Activated CD4-positive, alpha-beta T cell treated with anti-CD3 and anti-CD28 coated beads, Interleukin-2, amount 50 U/mL, for 16 hours (primary cell): ENCODE measurements at regions not wholly inside any gene's neighbourhood (a gene's known extent, or its start where the extent isn't known, plus 50 kb on each side); places are given as distances from the start of the nearest gene placed in this dataset.

Source experiments
- DNase-seq: peaks from one replicate; pipeline ENCODE4 v3.0.0-alpha.2; 2020

DNA sequence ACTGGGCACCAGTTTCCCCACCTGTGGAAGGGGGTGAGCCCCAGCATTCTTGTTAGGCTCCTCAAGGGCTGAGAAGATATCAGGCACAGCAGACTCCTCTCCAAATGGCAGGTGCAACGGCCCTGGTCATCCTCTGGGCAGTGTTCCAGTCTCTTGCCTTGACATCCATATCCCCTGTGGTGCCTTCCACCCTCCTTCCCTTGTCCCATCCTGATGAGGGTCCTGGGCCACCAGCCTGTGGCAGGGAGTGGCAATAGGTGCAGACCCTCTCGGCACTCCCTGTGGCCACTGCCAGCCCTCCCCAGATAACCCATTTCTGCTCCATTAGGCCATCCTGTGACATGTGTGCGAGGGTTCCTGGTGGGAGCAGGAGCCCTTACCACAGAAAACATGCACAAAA lies 78.8 kb upstream of the NECTIN1 start:
- no peak for DNase-seq

GRCh38 chr11:119807402-119807801 lies 78.4 kb upstream of the NECTIN1 start:
- DNase-seq, result no peak

DNA sequence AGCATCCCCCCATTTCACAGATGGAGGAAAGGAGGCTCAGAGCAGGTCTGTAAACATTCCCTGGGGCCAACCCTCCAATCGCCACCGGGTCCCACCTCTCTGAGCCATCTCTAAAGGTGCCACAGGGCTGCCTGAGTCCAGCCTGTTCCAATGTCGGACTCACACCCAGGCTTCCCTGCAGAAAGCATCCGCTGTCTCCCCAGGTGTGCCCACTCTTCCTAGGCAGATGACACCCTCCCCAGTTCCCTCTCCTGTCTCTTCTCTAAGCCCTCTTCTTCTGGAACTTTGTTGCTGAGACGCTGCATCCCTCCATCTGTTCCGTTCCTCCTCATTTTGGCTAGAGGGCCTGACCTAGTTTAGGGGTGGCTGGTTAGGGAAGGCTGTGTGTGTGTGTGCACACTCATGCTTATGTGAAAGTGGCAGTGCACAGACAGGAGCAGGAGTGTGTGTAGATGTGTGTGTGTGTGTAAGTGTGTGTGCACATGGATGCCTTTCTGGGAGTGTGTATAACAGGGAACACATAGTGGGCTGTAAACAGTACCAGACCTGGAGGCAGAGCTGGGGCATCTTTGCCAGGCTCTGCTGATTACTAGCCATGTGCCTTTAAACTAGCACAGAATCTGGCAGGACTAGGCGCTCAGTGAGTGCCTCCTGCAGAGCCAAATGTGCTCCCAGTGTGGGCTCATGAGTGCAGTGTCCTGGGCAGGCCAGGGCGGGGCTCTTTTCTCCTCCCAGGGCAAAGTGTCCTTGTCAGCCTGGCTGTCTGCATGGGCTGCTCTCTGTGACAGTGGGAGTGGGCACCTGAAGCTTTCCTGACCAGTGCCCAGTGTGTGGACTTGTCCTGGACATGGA lies 77.3 kb upstream of the NECTIN1 start:
- no peak for DNase-seq

DNA sequence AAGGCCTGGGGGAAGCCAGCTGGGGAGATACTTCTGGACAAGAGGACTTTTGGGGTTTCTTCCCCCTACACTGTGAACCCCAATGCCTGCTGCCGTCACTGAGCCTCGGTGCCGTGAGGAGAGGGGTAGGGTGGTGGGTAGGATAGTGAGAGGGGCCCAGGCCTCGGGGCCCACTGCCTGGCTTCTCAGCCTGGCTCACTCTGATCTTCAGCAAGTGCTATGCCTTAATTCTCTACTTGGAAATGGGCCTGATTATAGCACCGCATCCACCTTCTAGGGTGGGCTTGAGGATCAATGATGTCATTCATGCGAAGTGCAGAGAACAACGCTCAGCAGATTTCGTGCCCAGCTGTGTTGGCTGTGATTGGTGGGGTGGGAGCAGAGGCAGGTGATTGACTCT lies 76.7 kb upstream of the NECTIN1 start:
- DNase-seq, result no peak

- no peak for DNase-seq
Observed at GRCh38 chr11:119804698-119805097, 75.7 kb upstream of the NECTIN1 start.

DNA sequence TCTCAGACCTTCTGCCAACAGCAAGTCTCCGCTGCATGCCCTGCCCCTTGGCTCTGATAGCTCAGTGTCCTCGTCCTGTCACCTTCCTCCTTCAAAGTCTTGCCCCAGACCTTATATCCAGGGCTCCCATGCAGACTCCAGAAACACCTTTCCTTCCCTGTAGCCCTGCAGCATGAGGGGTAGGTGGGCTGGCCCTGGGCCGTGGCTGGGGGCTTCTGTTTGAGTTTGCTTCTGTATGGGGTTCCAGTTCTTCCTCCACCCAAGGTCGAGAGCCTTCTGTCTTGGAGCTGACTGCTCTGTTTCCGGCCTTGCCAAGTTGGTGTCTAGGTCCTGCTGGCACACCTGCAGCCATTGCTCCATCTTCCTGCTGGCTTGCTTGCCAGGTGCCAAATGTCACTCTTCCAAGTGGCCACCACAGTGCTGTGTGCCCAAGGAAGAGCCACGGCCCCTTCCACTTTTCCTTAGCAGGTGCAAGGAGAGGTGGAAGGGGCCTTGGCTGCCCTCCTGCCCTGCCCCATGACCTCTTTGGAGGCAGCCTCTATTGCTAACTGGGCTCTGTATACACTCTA lies 74.8 kb upstream of the NECTIN1 start:
- no peak for DNase-seq

DNA sequence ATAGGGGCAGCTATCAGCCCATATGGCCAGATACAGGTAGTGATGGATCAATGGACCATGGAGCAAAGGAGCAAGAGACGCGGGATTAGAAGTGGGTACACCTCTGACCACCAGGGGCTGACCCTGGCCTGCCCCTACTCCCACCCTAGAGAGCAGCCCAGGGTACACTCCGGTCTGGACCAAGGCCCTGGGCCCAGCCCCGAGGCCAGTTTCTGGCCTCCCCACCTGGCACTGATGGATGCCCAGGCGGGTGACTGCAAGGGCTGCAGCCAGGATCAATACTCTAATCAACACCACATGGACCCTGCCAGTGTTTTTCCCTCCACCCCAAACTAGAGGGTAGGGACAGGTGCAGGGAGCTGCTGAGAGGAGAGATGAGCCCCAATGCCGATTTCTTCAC lies 74.1 kb upstream of the NECTIN1 start:
- DNase-seq, result no peak

DNA sequence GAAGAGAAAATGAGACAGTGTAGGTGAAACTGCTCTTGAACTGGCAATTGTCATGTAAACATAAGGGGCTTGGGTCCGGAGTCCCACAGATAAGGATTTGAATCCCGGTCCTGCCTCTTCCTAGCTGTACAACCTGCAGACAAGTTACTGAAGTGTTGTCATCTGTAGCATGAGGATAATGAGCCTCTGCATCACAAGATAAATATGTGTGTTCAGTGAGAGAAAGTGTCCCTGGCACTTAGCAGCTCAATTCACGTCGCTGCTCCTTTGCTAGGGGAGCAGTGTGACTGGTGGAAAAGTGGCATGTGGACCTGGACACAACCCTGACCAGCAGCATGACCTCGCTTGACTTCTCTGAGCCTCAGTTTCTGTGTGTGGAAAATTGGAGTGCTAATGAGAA lies 73.7 kb upstream of the NECTIN1 start:
- DNase-seq, result no peak

DNA sequence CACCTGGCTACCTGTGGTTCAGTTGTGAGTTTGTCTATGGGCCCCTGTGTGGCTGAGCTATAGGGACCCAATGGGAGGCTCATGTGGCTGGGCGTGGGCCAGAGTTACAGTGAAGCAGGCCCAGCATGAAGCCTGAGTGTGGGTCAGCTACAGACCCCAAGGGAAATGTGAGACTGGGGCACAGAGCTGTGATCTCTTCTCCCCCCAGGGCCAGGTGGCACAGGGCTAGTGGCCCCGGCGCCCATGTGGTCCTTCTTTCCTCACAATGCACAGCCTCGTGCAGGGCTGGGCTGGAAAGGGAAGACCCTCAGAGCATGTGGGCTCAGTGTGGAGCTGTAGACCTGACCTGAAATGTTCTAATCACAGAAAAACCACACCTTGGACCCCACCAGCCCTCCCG lies 71.6 kb upstream of the NECTIN1 start:
- DNase-seq, result no peak

GRCh38 chr11:119800171-119800570 lies 71.2 kb upstream of the NECTIN1 start:
- DNase-seq, result no peak

- DNase-seq, result no peak
Observed at GRCh38 chr11:119798656-119799055, 69.7 kb upstream of the NECTIN1 start.

DNA sequence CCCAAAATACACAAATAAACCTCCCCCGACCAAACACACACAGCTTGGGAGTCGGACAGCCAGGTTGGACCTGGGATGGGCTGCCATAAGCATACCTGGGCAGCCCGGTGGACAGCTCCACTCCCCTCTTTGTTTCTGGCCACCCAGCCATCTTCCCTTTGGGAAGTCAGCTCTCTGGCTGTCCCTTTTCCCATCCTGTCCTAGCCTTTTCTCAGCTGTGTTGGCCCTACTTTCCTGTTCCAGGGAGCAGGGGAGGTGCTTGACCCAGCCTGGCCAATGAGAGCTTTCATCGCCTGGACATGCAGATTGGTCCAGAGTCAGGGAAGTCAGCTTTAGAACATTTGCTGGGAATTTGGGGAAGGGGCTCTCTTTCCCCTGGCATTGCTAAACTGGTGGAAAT lies 68.7 kb upstream of the NECTIN1 start:
- DNase-seq, result no peak

DNA sequence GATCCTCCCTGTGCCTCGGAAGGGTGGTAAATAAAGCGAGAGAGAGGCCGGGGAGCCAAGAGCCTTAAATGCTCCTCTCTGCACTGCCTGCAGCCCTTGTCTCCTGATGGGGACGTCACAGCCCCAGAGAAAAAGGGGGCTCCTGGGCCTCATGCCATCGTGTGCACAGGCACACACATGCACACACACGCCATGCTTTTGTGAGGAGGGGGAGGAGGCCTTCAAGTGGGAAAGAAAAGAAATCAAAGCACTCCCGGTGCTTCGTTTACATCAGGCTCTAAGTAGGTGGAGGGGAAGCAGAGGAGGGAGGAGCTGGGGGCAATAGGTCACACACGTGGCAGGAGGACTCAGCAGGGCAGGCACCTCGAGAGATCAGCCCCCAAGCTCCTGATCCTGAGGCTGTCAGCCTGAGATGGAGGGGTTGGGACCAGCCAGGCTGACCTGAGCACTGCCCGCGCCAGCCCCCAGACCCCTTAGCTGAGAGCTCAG lies 68.2 kb upstream of the NECTIN1 start:
- DNase-seq, result no peak

DNA sequence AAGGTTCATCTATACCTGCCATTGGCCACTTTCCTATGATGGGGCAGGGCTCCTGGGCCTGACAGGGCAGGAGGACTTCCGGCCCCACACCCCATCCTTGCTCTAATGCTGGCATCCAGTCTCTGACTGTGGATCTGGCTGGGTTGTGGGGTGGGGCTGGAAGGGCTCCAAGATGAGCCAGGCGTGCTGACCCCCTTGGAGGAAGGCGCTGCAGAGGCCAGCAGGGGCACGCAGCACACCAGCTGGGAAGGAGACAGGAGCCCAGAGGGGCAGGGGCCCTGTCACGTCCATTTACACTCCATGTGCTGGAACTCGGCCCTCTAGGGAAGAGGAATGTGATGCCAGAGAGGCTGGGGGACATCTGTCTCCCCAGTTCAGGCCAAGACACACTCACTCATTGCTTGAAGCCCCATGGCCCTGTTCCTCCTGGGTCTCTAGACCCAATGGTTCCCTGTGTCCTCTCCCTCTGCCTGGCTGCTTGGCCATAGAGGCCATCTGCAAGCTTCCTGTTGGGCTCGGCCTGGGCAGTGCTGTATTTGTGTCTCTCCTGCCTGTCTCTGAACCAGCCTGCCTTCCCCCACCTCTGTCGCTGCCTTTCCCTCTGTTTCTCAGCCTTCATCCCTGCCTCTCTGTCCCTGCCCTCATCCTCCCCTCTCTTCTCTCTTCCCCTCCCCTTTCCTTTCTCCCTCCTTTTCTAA lies 67.5 kb upstream of the NECTIN1 start:
- DNase-seq, result no peak

DNA sequence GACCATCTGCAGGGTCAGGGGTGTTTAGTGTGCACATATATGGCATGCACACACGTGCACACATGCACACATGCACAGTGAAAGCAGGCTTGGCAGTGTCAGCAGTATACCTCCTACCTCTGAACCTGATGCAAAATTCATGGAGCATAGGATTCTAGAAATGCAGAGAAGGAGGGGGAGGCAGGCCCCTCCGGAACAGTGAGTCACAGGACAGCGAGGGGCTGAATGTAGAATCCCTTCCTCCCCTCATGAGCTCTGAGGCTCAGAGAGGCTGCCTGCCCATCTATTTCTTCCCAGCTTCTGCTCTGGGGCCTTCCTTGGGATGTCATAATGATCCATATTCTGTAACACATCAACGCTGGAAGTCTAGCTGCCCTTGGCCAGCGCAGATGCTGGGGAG lies 66.7 kb upstream of the NECTIN1 start:
- DNase-seq, result no peak

DNA sequence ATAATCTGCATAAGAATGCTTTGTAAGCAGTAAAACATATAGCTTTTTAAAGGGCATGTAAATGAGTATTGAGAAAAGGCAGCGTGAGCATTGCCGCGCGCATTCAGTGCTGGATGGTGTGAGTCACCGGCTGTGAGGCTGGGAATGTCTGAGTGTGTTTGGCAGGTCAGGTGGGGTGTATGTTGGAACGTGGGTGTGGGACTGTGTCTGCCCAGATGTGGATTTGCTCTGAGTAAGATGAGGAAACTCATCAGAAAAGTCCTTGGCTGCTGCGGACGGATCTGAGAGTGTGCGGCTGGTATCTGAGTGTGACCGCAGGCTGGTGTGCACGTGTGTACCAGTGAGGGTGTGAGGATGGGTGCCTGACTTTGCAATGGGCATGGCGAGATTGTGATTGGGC lies 66.2 kb upstream of the NECTIN1 start:
- no peak for DNase-seq

- DNase-seq, result no peak
Observed at GRCh38 chr11:119794756-119795155, 65.8 kb upstream of the NECTIN1 start.

DNA sequence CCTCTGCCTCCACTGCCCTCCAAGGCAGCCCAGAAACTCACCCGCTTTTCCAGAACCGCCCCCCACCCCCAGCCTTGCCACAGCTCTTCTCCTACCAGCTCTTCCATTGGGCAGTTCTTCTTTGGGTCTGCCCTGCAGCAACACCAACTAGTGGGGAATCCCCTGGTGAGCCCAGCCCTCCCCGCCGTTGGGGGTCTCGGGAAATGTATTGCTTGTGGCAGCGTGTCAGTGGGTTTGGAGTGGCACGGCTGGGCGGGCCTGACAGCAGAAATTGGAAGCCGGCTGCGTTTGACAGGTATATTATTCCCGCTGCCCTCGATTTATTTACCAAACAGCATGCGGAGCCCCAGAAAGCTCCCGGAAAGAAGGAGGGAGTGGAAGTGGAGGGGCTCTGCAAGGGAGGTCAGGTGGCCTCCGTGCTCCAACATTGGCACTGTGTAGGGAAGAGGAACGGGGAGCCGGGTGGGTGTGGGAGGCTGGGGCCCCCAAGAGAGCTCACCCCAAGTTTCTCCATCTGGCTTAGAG lies 65.2 kb upstream of the NECTIN1 start:
- no peak for DNase-seq

DNA sequence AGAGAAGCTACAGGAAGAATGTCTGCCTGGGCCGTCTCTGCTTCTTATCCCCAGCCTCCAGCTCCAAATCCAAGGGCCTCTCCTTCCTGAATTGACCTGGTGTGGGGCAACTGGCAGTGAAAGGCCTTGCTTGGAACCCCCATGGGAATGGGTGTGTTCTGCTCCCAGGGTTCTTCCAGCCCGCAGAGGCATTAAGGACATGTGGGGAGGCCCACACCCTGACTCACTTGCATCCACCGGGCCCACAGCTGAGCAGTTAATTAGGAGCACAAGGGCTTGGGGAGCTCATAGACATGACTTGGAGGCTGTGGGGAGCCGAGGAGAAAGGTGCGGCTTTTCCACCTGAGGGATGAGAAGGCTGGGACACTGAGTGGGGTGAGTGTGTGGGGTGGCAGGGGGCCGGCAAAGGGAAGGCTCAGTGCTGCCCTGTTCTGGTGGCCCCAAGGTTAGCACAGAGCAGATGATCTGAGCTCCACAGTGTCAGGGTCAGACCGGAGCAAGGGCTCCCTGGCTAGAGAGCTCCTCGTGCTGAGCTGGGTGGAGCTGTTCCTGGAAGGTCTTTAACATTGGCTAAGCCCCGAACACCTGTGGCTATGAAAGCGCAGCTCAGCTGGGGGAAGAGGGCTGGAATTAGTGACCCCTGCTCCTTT lies 64.5 kb upstream of the NECTIN1 start:
- no peak for DNase-seq

GRCh38 chr11:119791701-119792151 lies 62.7 kb upstream of the NECTIN1 start:
- no peak for DNase-seq

- DNase-seq, result no peak
Observed at GRCh38 chr11:119791047-119791446, 62.0 kb upstream of the NECTIN1 start.

- DNase-seq, result no peak
Observed at GRCh38 chr11:119790476-119790875, 61.5 kb upstream of the NECTIN1 start.

DNA sequence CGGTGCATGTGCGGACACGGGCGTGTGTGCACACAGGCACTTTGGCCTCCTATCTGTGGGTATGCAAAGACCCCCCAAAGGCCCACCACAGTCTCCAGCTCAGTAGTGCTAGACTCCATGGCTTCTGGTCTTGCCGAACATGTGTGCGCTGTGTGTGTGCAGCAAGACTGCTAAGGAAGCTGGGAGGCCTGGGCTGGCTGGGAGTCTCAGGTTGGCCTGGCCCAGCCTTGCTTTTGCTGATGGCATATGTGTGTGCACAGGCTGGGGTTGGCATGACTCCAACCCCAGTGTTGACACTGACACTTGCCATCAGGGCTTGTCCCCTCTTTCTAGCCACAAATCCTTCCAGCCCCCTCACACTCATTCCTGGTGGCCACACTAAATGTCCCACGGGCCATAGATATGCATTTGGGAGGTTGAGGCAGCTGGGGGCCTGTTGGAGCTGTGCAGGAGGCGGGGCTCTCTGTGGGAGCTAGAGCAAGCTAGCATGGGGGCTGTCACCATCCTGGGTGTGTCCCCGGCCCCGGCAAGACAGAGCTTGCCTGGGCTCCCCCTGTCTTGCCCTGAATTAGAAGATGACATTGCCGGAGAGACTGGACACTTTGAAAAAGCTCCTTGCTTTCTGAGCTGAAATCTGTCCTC lies 60.9 kb upstream of the NECTIN1 start:
- no peak for DNase-seq
